Dedifferentiated amniotic fluid mesenchymal stem cell (primary cell): ENCODE measurements at regions not wholly inside any gene's neighbourhood (a gene's known extent, or its start where the extent isn't known, plus 50 kb on each side); places are given as distances from the start of the nearest gene placed in this dataset.
"Not testable (repeated sequence)": the region's sequence is repeated elsewhere in the genome, so short reads cannot be mapped to it uniquely, and the experiment has no call there.

Source experiments
- DNase-seq: peaks from one replicate; pipeline ENCODE4 v3.0.0-alpha.2; 2016; ENCODE audit errors: extremely low spot score

DNA sequence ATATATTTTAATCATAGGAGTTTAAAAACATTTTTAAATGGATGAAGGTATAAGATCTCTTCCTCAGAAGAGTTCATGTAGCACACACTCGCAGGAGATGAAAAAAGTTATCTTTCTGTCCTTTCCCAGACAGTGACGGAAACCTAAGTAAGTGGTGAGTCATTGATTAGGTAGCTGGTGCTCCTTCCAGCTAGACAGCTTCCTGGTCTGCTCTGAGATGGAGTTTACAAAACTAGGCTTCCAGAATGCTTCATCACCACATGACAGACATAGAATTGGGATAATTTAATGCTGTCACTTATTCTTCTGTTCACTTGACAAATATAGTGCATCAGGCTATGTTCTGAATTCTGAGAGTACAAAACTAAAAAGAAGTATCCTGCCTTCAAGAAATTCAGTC lies 2393.0 kb upstream of the C9orf72 start:
- DNase-seq = no peak

DNA sequence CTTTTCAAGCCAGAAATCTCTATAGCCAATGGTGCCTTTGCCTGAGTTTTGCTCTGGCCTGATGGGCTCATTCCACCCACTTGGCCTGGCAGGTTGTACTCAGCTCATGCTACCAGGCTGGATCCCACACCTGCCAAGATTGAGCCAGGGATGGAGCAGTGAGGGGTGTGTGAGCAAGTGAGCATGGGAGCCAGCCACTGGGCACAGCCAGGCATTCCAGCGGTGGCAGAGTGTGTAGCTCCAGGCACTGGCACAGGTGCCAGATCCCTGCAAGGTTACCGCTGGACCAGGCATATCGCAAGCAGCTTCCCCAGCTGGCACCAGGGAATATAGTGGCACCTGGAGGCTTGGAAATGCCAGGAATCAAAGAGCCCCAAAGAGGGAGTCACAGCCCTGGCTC lies 2395.6 kb upstream of the C9orf72 start:
- no peak for DNase-seq

DNA sequence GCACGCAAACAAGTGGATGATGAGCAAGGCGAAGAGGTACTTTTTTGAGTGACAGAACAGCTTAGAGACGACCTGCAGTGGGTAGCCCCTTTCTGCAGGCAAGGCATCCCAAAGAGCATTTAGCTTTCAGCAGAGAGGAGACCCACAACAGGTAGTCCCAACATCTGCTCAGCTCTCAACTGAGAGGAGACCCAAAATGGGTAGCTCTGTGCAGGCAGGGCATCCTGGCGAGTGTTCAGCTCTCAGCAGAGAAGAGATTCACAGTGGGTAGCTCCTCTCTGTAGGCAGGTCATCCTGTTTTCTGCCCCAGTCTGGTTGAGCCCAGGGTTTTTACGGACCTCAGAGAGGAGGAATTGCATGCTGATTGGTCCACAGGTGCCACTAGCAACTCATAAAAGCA lies 2396.1 kb upstream of the C9orf72 start:
- DNase-seq = no peak

DNA sequence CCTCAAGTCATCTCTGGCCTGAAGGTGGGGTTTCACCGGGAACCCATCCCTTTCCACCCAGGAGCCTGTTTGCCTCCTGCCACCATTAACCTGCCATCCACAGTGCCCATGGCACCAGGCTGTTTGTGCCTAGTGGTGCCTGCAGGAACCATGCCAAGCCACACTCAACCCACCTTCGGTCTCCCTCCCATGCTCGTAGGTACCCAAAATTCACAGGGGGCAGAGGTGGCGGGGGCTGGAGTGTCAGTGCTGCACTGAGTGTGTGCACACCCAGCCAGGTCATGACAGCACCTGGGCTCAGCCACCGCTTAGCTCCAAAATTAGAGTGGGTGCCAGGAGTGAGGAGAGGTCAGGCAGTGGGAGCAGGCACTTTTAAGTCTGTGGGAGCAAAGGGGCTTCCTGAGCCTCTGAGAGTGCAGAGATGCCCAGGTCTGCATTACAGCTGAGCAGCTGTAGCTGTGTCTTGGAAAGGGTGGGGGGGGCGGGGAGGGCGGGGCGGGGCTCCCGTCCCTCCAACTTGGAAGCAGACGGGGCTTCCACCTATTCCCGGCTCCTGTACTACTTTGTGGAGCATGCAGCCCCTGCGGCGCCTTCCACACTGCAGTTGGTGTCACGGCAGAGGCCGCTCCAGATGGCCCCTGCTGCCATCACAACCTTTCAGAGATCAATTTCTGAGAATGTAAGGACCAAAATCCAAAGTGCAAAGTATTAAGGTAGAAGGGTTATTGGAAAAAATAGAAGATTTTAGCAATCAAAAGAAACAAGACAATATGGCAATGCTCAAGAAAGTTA lies 2396.8 kb upstream of the C9orf72 start:
- DNase-seq = no peak

DNA sequence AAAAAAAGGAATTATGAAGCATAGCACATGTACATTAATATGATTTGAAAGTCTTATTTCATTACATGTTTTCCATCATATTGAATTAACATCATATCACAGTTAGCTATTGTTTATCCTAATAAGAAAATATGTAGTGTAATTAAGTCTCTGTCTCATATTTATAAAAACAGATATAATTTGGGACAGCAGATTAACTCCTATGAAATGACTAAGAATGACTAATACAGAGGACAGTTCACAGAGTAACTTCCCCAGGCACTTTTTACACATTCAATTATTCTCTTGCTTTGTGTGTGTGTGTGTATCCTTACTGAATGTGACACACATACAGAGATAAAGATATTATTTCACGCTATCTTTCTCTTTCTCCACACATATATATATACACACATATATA lies 2400.9 kb upstream of the C9orf72 start:
- no peak for DNase-seq

DNA sequence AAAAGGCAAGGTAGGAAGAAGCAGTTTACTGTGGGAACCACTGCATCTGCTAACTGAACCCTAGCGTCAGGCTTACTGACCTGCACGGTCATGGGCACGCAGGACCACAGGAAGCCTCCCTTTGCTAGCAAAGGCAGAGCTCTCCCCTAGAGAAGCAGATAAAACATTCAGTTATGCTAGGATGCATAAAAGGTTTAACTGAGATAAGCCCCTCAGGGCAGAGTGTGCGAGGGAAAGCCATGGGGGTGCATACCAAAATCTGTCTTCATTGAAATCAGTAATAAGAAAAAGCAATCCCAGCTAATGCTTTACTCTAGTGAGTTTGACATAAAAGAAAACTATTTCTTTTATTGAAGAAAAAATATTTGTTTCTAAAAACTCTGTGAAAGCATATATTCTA lies 2403.7 kb upstream of the C9orf72 start:
- DNase-seq = no peak

DNA sequence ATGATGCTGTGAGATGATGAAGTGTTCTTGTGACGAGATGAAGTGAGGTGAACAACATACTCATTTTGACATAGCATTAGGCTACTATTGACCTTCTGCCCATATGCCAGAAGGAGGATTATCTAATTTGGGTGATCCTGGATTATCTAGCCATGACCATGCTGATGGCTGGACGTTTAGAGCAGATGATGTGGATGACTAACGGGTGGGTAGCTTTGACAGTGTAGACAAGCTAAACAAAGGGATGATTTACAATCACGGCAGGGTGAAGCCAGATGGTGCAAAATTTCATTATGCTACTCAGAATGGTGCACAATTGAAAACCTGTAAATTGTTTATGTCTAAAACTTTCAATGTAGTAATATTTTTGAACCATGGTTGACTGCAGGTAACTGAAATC lies 2403.4 kb upstream of the ACO1 start:
- no peak for DNase-seq

DNA sequence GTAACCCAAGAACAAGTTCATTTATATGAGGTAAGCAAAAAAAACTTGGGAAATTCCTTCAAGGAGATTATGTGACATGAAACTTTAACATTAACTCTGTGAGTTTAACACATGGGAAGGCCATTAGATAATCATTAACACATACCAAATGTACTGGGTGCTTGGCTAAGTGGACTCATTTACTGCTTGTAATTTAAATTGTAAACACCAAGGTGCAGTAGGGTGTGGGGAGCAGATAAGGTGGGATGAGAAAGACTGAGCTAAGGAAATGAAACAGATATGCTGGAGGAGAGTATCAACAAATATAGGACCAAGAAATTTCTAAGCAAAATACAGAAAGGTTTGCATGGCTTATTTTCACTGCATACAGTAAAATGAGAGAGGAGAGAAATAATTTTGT lies 2384.8 kb upstream of the ACO1 start:
- no peak for DNase-seq

DNA sequence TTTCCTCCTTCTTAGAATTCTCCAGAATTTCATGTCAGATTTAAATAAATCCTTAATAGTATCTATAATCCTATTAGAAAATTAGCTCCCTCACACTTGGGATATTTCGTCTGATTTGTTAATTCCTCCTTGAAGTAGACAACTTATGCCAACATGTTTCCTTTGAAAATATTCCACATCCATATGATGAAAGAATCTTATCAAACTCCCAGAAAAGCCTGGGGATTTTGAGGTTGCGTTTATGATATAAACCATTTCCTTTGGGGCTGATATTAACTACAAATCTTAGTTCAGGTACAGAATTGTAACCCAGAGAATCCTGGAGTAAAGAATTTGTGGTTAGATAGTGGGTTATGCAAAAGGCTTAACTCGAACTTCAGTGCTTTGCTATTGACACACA lies 2373.8 kb upstream of the ACO1 start:
- no peak for DNase-seq

DNA sequence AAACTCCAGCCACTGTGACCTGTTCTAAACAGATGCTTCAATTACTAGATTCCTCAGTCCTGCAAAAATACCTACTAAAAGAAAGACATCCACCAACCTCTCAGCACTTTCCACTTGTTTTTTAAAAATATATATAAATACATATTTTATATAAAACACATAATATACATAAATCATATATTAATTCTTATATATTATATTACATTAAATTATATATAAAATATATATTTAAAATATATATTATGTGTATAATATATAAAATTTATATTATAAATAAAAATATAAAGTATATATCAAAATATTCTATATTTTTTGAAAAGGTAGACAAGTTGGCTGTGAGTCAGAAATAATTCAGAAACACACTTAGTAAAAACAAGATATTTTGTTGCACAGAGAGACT lies 2371.8 kb upstream of the ACO1 start:
- no peak for DNase-seq

DNA sequence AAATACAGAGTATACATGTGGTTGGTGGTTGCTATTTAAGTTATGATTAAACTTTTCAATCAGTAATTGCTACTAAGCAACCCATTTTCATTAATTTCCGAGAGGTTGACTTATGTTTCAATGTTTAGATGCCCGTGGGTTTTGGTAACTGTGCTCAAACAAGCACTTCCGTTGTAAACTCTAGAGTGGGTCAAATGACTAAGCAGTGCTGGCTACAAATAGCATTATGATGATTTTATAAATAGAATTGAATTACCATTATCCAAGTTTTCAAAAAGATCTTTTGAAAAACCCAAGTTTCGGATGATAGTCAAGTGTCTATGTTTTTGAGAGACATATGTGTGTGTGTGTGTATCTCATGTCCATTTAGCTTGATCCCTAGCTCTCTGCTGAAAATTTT lies 2369.4 kb upstream of the ACO1 start:
- no peak for DNase-seq

DNA sequence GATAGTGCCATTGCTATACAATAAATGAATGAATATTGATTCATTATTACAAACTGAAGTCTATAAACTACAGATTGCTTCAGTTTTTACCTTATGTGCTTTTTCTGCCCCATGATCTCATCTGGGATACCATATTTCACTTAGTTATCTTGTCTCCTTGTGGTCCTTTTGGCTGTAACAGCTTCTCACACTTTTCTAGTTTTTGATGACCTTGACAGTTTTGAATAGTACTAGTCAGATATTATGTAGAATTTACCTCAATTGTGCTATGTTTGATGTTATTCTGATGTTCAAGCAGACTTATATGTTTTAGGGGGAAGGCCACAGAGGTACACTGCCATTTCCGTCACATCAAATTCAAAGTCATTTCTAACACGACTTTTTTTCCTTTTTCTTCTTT lies 2364.3 kb upstream of the ACO1 start:
- no peak for DNase-seq

DNA sequence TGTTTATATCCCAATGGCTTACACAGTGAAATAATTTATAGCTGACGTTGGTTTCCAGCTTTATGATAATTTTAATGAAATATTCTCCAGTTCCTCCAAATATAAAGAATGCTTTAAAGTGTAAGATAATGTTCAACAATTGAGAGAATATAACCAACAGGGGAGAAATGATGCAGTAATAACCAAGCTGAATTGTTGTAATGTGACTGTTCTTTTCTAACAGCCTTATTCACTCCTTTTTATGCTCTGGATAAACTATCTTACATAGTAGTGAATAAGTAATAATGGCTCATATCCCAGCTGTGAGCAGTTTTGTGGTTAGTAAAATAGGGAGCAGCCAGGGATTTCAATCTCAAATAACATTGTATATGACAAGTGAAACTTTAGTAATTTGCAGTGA lies 2348.7 kb upstream of the ACO1 start:
- DNase-seq = no peak

DNA sequence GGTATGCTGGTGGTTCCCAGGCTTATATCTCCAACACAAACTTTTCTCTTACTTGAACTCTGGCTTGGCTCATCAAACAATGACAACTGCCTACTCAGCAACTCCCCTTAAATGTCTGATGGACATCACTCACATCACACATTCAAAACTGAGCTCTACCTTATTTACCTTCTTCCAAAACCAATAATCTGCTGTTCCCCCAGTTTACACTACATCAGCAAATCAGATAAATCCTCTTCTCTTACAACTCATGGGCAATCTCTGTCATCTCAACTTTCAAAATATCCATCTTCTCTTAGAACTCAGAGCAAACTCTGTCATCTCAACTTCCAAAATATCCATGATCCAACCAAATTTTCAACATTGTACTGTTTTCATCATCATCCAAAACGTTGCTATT lies 2347.9 kb upstream of the ACO1 start:
- no peak for DNase-seq

DNA sequence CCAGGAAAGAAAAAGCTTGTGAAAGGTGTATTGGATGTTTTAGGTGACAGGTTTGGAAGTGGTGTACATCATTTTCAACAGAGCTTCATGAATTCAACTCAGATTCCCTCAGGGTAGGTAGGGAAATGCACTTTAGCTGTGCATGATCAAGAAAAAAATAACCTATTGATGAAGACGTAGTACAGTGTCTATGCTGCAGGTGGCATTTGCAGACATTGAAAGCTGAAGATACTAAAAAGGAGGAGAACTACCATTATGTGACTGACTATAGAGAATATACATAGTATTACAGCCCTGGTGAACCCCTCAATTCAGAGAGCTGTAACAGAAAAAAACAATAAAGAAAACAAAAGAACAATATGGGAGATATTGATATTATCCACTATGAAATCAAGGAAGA lies 2344.7 kb upstream of the ACO1 start:
- DNase-seq = no peak

DNA sequence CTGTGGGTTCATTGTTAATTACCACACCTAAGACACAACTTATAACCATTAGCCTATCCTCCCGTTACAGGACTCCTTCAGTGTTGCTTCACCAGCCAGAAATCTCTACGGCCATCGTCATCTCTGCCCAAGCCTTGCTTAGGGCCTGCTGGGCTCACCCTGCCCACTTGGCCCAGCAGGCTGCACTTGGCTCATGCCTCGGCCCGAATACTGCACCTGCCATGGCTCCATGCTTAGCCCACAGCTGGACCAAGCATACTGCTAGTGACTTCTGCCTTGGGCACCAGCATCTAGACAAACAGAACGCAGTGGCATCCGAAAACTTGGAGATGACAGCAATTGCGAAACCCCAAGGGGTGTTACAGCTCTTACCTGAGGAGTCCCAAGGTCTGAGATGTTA lies 2336.0 kb upstream of the ACO1 start:
- DNase-seq = no peak

DNA sequence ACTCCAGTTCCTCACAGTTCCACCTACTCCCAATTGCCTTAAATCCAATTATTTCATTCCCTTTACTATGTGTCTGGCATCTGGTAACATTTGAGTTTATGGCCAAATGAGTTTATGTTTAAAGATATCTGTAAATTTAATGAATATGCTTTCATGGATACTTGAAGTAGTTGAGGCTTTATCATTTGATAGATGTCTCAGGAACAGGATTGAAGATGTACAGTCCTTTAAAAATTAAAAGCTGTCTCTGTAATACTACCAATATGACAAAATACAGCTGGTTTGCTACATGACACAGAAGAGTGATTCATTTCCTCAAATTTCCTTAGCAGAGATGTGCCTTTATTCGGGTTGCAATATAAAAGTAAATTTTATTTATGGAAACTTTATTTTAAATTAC lies 2326.0 kb upstream of the ACO1 start:
- no peak for DNase-seq

DNA sequence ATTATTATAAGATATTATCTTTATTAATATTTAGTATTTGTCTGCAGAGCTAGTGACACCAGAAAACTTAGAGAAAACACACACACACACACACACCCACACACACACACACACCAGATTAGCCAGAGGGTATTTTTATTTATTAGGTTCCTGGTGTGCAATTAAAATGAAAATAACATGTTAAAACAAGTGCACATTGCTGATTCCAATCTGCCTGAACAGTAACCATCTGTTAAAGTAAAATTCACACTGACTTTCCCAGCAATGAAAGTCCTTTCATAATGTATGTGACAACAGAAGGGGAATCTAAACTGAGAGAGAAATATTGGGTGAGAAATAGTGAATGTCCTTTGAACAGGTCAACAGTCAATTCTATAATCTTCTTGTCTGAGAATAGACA lies 2323.5 kb upstream of the ACO1 start:
- no peak for DNase-seq

DNA sequence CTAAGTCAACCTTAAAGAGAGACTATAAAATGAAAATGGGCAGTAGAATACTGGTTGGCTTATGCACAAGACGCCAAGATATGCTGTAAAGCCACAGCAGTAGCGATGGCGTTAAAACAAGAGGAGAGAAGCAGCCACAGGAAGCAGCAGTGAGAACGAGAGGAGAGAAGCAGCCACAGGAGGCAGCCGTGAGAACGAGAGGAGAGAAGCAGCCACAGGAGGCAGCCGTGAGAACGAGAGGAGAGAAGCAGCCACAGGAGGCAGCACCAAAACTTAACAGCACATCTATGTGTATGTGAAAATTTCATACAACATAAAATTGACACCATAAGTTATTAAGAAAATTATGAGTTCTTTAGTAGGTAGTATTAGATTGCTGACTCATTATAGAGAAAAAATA lies 2318.6 kb upstream of the ACO1 start:
- DNase-seq = no peak

DNA sequence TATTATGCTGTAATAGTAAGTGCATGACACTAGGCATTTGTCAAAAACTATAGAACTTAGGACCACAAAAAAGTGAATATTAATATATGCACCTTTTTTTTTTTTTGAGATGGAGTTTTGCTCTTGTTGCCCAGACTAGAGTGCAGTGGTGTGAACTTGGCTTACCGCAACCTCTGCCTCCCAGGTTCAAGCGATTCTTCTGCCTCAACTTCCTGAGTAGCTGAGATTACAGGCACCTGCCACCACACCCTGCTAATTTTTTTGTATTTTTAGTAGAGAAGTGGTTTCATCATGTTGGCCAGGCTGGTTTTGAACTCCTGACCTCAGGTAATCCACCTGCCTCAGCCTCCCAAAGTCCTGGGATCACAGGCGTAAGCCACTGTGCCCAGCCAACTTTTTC lies 2315.2 kb upstream of the ACO1 start:
- not testable (repeated sequence) for DNase-seq

DNA sequence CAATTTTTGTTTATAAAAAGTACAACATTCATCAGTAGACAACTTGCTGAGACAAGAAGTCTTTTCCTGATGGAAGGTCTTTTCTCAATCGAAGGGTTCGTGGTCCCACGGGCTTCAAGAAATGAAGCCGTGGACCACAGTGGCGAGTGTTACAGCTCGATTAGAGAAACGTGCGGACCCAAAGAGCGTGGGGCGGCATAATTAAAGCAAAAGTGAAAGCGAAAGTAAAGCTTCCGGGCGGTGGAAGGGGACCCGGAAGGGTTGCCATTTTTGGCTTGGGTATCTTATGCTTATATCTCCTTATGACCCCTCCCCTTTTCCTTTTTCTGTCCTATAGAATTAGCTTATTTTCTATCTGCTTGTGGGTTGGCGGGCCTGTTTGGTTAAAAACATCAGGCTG lies 2309.4 kb upstream of the ACO1 start:
- DNase-seq = no peak

DNA sequence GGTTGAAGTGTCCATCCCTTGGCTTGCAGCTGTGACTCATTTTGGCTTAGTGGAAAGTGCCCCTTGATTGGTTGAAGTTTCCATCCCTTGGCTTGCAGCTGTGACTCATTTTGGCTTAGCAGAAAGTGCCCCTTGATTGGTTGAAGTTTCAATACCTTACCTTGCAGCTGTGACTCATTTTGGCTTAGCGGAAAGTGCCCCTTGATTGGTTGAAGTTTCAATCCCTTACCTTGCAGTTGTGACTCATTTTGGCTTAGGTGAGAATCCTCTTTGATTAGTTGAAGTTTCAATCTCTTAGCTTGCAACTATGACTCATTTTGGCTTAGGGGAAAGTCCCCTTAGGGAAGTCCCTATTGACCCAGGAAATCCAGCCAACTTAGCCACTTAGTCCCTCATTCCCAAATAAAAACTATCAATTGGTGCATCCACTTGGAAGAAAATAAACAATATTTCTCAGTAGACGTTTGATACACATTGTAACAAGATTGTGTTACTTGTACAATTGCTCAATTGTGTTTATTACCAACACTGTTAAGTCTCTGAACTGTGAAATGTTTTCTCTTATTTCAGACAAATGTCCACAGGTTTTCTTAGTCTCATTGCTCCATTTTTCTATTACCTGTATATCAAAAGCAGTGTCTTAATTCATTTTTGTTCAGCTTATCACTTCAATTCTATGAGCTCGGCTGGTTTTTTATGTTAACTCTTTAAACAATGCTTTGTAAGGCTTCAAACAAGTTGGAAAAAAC lies 2308.8 kb upstream of the ACO1 start:
- DNase-seq = no peak

DNA sequence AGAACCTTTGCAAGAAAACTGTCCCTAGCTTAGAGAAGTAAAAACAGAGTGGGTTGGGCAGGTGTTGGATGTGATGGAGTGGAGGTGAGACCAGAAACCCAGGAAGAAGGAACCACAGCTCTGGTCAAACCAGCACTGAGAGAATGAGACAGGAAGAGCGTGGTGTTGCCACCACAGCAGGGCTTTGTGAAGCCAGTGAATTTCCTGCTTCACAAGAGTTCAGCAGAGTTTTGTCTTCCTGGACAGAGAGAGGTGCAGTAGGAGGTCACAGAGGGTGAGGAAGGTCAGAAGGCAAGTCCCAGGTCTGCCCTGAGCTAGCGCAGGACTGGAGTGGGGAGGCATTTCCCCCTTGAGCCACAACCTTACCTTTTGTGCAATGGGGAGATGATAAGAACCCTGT lies 2306.2 kb upstream of the ACO1 start:
- DNase-seq = no peak

DNA sequence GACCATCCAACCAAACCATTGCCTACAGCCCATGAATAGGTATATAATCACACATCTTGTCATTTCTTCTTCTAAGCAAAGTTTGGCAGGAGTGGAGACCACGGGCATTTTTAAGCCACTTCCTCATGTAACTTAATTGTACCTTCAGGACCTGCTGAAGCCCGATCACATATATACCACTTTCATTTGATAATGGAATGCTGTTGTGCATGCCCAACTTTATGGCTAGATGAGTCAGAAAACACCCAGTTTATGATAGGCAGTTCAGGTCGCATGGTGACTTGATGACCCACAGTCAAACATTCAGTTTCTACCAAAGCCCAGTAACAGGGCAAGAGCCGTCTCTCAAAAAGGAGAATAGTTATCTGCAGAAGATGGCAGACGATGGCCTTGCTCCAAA lies 2295.0 kb upstream of the ACO1 start:
- no peak for DNase-seq
